Glutamatergic neuron (in vitro differentiated cells): ENCODE measurements at regions not wholly inside any gene's neighbourhood (a gene's known extent, or its start where the extent isn't known, plus 50 kb on each side); places are given as distances from the start of the nearest gene placed in this dataset.

Source experiments
- DNase-seq: peaks from one replicate; pipeline ENCODE4 v3.0.0; 2022
- H3K27ac Mint-ChIP-seq: one replicate; pipeline ENCODE4 v1.8.0; 2020; ENCODE audit warnings: mild to moderate bottlenecking, mixed read lengths, inconsistent platforms; ENCODE audit not compliant: unreplicated experiment
- H3K27me3 Mint-ChIP-seq: one replicate; pipeline ENCODE4 v1.8.0; 2020; ENCODE audit warnings: mild to moderate bottlenecking, moderate library complexity, mixed read lengths, inconsistent platforms; ENCODE audit not compliant: unreplicated experiment
- H3K36me3 Mint-ChIP-seq: one replicate; pipeline ENCODE4 v1.8.0; 2020; ENCODE audit warnings: mild to moderate bottlenecking, mixed read lengths, inconsistent platforms; ENCODE audit not compliant: unreplicated experiment
- H3K4me1 Mint-ChIP-seq: one replicate; pipeline ENCODE4 v1.8.0; 2020; ENCODE audit warnings: mild to moderate bottlenecking, low read depth, mixed read lengths, inconsistent platforms; ENCODE audit not compliant: unreplicated experiment
- H3K4me3 Mint-ChIP-seq: one replicate; pipeline ENCODE4 v1.8.0; 2020; ENCODE audit warnings: mild to moderate bottlenecking, mixed read lengths, inconsistent platforms; ENCODE audit not compliant: unreplicated experiment
- H3K9me3 Mint-ChIP-seq: one replicate; pipeline ENCODE4 v1.8.0; 2020; ENCODE audit warnings: mild to moderate bottlenecking, moderate library complexity, mixed read lengths, inconsistent platforms; ENCODE audit not compliant: unreplicated experiment
- CTCF ChIP-seq: fragments of 200-600 bp; sonication (generic); IDR thresholded peaks from one replicate; pipeline ENCODE4 v1.5.0; 2021; ENCODE audit not compliant: partially characterized antibody, unreplicated experiment

GRCh38 chr3:160065282-160065681 is 76.6 kb downstream of the IL12A start:
- Mint-ChIP-seq H3K36me3 (no peaks in the 10 kb centered on the region), H3K4me3 (no peak overlapping the region), H3K27me3 (no peaks in the 10 kb centered on the region), H3K4me1 (no peaks in the 10 kb centered on the region), H3K27ac (no peak overlapping the region), H3K9me3 (no peaks in the 10 kb centered on the region)
- DNase-seq, result no peak
- no peak for TF ChIP-seq CTCF

GRCh38 chr3:160065786-160066185 is 77.2 kb downstream of the IL12A start:
- no peak for DNase-seq
- Mint-ChIP-seq H3K4me3 (no peak overlapping the region), H3K9me3 (no peaks in the 10 kb centered on the region), H3K36me3 (no peaks in the 10 kb centered on the region), H3K27me3 (no peaks in the 10 kb centered on the region), H3K4me1 (no peaks in the 10 kb centered on the region), H3K27ac (no peak overlapping the region)
- no peak for TF ChIP-seq CTCF

GRCh38 chr3:160069986-160070385 is 81.4 kb downstream of the IL12A start:
- Mint-ChIP-seq H3K36me3 (no peaks in the 10 kb centered on the region), H3K27ac (no peak overlapping the region), H3K27me3 (no peaks in the 10 kb centered on the region), H3K4me3 (no peak overlapping the region), H3K4me1 (no peaks in the 10 kb centered on the region), H3K9me3 (no peaks in the 10 kb centered on the region)
- no peak for TF ChIP-seq CTCF
- DNase-seq, result no peak

- no peak for DNase-seq
- H3K4me1 Mint-ChIP-seq, result no peaks in the 10 kb centered on the region
- no peaks in the 10 kb centered on the region for H3K9me3 Mint-ChIP-seq
- H3K27me3 Mint-ChIP-seq, result no peaks in the 10 kb centered on the region
- TF ChIP-seq CTCF, result no peak
- no peaks in the 10 kb centered on the region for H3K36me3 Mint-ChIP-seq
- no peak overlapping the region for H3K27ac Mint-ChIP-seq
- H3K4me3 Mint-ChIP-seq, result no peak overlapping the region
These were observed 87.9 kb downstream of the IL12A start for GRCh38 chr3:160076519-160076918.

- Mint-ChIP-seq H3K4me1 (no peaks in the 10 kb centered on the region), H3K9me3 (no peaks in the 10 kb centered on the region), H3K4me3 (no peak overlapping the region), H3K36me3 (peaks cover 4% of the 10 kb centered on the region), H3K27ac (no peak overlapping the region), H3K27me3 (no peaks in the 10 kb centered on the region)
- no peak for DNase-seq
- TF ChIP-seq CTCF, result no peak
These were observed 89.9 kb downstream of the IL12A start for GRCh38 chr3:160078533-160078932.
